ENCODE measurements at regions not wholly inside any gene's neighbourhood (a gene's known extent, or its start where the extent isn't known, plus 50 kb on each side); places are given as distances from the start of the nearest gene placed in this dataset.

GRCh38 chr4:56253666-56254305 lies 133.5 kb downstream of the AASDH start:
- TF ChIP-seq ISL1 (CRISPR knock-in tag; IDR thresholded peaks at IDR 0.05): no peak
- TF ChIP-seq ARNTL (CRISPR knock-in tag; IDR thresholded peaks at IDR 0.05; ENCODE audit: borderline replicate concordance, low read depth): no peak
- no peak for TF ChIP-seq ZC3H10 (CRISPR knock-in tag; IDR thresholded peaks at IDR 0.05)
- no peak for ATAC-seq

DNA sequence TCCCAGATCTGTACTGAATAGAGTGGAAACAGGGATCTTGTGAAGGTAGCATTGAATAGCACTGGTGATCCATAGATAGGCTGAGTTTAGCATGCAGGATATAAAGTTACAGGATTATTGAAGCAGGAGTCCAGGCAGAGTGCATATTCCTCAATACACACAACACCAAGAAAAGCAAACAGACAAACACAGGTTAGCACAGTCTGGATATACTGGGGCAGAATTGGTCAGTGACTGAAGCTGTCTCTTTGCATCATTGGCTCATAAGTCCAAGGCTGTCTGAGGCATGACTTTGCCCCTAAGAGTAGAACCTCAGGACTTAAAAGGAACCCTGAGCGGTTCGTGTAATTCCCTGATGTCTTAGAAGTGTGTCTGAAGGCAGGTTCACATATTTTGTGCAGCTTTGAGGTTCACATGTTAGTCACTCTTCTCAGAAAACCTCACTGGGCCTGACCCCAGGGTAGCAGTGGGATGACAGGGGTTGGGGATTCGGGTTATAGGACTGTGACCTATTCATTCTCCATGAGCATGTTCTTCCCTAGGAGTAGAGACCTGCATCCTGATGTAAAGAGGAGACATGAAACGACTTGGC lies 134.6 kb downstream of the AASDH start:
- ATAC-seq: no peak
- TF ChIP-seq TCF4 (CRISPR knock-in tag; IDR thresholded peaks at IDR 0.05; ENCODE audit: borderline replicate concordance) (no peak), ZNF8 (CRISPR knock-in tag; IDR thresholded peaks at IDR 0.05) (no peak), SNAI2 (CRISPR knock-in tag; IDR thresholded peaks at IDR 0.05) (no peak), CSDC2 (CRISPR knock-in tag; IDR thresholded peaks at IDR 0.05) (no peak), ZFP3 (CRISPR knock-in tag; IDR thresholded peaks at IDR 0.05) (no peak), ZFP30 (CRISPR knock-in tag; IDR thresholded peaks at IDR 0.05) (no peak), PPARA (CRISPR knock-in tag; IDR thresholded peaks at IDR 0.05; ENCODE audit: borderline replicate concordance) (no peak)
- TF ChIP-seq, protein P1, sequence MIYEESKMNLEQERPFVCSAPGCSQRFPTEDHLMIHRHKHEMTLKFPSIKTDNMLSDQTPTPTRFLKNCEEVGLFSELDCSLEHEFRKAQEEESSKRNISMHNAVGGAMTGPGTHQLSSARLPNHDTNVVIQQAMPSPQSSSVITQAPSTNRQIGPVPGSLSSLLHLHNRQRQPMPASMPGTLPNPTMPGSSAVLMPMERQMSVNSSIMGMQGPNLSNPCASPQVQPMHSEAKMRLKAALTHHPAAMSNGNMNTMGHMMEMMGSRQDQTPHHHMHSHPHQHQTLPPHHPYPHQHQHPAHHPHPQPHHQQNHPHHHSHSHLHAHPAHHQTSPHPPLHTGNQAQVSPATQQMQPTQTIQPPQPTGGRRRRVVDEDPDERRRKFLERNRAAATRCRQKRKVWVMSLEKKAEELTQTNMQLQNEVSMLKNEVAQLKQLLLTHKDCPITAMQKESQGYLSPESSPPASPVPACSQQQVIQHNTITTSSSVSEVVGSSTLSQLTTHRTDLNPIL (CRISPR knock-in tag; IDR thresholded peaks at IDR 0.05; ENCODE audit: low read depth): no peak
- TF ChIP-seq, protein P2, sequence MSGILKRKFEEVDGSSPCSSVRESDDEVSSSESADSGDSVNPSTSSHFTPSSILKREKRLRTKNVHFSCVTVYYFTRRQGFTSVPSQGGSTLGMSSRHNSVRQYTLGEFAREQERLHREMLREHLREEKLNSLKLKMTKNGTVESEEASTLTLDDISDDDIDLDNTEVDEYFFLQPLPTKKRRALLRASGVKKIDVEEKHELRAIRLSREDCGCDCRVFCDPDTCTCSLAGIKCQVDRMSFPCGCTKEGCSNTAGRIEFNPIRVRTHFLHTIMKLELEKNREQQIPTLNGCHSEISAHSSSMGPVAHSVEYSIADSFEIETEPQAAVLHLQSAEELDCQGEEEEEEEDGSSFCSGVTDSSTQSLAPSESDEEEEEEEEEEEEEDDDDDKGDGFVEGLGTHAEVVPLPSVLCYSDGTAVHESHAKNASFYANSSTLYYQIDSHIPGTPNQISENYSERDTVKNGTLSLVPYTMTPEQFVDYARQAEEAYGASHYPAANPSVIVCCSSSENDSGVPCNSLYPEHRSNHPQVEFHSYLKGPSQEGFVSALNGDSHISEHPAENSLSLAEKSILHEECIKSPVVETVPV (CRISPR knock-in tag; IDR thresholded peaks at IDR 0.05): no peak

GRCh38 chr4:56251556-56251955 lies 135.7 kb downstream of the AASDH start:
- no peak for TF ChIP-seq ISL1 (CRISPR knock-in tag; IDR thresholded peaks at IDR 0.05)
- no peak for TF ChIP-seq POU6F1 (CRISPR knock-in tag; IDR thresholded peaks at IDR 0.05; ENCODE audit: borderline replicate concordance, low read depth)
- no peak for TF ChIP-seq PATZ1 (CRISPR knock-in tag; IDR thresholded peaks at IDR 0.05; ENCODE audit: borderline replicate concordance)
- ATAC-seq: no peak

GRCh38 chr4:56250776-56251175 lies 136.5 kb downstream of the AASDH start:
- no peak for TF ChIP-seq BACH2 (CRISPR knock-in tag; IDR thresholded peaks at IDR 0.05; ENCODE audit: borderline replicate concordance)
- no peak for TF ChIP-seq POU6F1 (CRISPR knock-in tag; IDR thresholded peaks at IDR 0.05; ENCODE audit: borderline replicate concordance, low read depth)
- TF ChIP-seq TOX (CRISPR knock-in tag; IDR thresholded peaks at IDR 0.05; ENCODE audit: borderline replicate concordance): no peak
- no peak for TF ChIP-seq ZFP3 (CRISPR knock-in tag; IDR thresholded peaks at IDR 0.05)
- TF ChIP-seq, protein P2 (CRISPR knock-in tag; IDR thresholded peaks at IDR 0.05): no peak
- TF ChIP-seq ZFP30 (CRISPR knock-in tag; IDR thresholded peaks at IDR 0.05): no peak
- no peak for TF ChIP-seq ZNF565 (CRISPR knock-in tag; conservative IDR thresholded peaks at IDR 0.05; ENCODE audit: low read depth)
- TF ChIP-seq, protein P1 (CRISPR knock-in tag; IDR thresholded peaks at IDR 0.05; ENCODE audit: low read depth): no peak
- TF ChIP-seq RARB (CRISPR knock-in tag; IDR thresholded peaks at IDR 0.05): no peak
- TF ChIP-seq SNAI2 (CRISPR knock-in tag; IDR thresholded peaks at IDR 0.05): no peak
- no peak for TF ChIP-seq OSR1 (CRISPR knock-in tag; IDR thresholded peaks at IDR 0.05)
- no peak for TF ChIP-seq ZNF8 (CRISPR knock-in tag; IDR thresholded peaks at IDR 0.05)
- no peak for TF ChIP-seq PATZ1 (CRISPR knock-in tag; IDR thresholded peaks at IDR 0.05; ENCODE audit: borderline replicate concordance)
- ATAC-seq: no peak
